ENCODE measurements at regions not wholly inside any gene's neighbourhood (a gene's known extent, or its start where the extent isn't known, plus 50 kb on each side); places are given as distances from the start of the nearest gene placed in this dataset.
"Not testable (repeated sequence)": the region's sequence is repeated elsewhere in the genome, so short reads cannot be mapped to it uniquely, and the experiment has no call there.

DNA sequence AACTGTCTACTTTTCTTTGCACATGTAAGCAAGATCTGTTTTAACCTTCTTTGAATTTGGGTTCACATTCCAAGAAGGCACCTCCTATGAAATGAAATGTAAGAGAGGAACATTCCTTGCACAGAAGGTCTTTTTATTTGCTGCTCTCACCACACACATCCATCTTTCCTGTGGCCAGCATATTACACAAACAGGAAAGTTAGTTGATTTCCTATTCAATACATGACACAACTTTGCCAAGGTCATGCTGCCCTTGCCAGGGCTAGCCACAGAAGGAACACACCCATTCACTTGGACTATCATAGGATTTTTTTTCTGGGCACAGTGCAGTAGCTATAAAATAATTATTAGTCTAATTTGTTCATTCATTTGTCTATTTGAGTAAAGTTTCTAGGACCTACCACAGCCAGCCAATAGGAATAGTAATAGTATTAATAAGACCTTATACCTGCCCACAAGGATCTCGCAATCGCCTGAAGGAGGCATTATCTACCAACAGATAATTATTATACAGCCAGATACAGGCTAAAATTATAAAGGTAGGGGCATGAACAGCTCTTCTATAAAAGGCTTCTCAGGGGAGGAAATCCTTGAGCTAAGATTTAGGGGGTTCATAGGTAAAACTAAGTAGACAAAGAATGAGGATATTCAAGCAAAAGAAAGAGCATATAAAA lies 78.1 kb upstream of the NREP start:
- H3K4me3 Mint-ChIP-seq: no peak overlapping the region
- no peak for DNase-seq
- H3K36me3 Mint-ChIP-seq (ENCODE audit: low read depth): no peaks in the 10 kb centered on the region
- H3K27ac Mint-ChIP-seq: no peak overlapping the region
- H3K9me3 Mint-ChIP-seq: no peaks in the 10 kb centered on the region
- ChIA-PET CTCF (no interaction called here), POLR2A (no interaction called here)
- peaks cover 8% of the 10 kb centered on the region for H3K27me3 Mint-ChIP-seq
- no peaks in the 10 kb centered on the region for H3K4me1 Mint-ChIP-seq

DNA sequence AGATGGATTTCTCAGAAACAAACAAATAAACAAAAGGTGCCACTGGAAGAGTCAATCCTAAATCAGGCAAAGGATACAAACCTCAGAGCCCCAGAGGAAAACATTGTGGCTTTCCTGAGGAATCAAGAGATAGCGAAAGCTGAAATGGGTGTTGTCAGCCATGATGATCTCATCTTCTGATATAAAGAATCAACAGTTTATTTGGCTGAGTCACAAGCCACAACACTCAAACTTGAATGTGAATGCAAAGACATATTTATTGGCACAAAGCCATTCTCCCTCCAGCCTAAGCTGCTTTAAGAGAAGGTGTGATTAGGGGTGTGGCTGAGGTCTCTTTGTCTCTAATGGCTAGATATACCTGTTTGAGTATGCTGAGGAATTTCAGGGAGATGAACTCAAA lies 73.3 kb upstream of the NREP start:
- Mint-ChIP-seq H3K36me3 (ENCODE audit: low read depth) (no peaks in the 10 kb centered on the region), H3K4me3 (no peak overlapping the region), H3K27me3 (peaks cover 1% of the 10 kb centered on the region), H3K4me1 (no peaks in the 10 kb centered on the region), H3K27ac (no peak overlapping the region), H3K9me3 (no peaks in the 10 kb centered on the region)
- POLR2A ChIA-PET: no interaction called here
- DNase-seq: no peak
- CTCF ChIA-PET: no interaction called here

DNA sequence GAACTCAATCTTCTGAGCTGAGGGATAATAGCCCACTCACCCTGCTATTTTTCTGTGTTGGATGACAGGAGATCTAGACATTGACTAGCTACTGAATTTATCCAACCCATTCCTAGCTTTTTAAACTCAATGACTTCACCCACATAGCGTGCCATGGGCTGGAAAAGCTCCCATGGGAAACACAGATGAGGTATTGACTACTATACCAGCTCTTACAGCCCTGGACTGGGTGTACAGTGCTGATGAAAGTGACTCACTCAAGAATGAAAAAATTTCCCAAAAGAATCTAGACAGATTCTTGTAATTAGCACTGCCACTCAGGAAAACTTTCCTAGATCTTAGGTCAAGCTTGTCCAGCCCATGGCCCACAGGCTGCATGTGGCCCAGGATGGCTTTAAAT lies 72.7 kb upstream of the NREP start:
- Mint-ChIP-seq H3K27me3 (no peaks in the 10 kb centered on the region), H3K9me3 (no peaks in the 10 kb centered on the region), H3K36me3 (ENCODE audit: low read depth) (no peaks in the 10 kb centered on the region), H3K4me1 (no peaks in the 10 kb centered on the region), H3K4me3 (no peak overlapping the region), H3K27ac (no peak overlapping the region)
- POLR2A ChIA-PET: no interaction called here
- DNase-seq: no peak
- CTCF ChIA-PET: no interaction called here

DNA sequence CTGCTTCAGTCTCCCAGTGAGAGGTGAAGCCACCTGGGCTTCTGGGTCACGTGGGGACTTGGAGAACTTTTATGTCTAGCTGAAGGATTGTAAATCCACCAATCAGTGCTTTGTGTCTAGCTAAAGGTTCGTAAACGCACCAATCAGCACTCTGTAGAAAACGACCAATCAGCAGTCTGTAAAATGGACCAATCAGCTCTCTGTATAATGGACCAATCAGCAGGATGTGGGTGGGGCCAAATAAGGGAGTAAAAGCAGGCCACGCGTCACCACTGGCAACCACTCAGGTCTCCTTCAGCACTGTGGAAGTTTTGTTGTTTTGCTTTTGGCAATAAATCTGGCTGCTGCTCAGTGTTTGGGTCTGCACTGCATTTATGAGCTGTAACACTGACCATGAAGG lies 69.1 kb upstream of the NREP start:
- CTCF ChIA-PET: interaction anchor here (0.8 kb wide), 1 partner anchor 20 kb away, joined by 3 read pairs; no protein-coding TSS in a partner anchor
- Mint-ChIP-seq H3K27ac (no peak overlapping the region), H3K27me3 (no peaks in the 10 kb centered on the region), H3K4me3 (no peak overlapping the region), H3K9me3 (no peaks in the 10 kb centered on the region), H3K4me1 (no peaks in the 10 kb centered on the region), H3K36me3 (ENCODE audit: low read depth) (no peaks in the 10 kb centered on the region)
- POLR2A ChIA-PET: no interaction called here
- DNase-seq: no peak

DNA sequence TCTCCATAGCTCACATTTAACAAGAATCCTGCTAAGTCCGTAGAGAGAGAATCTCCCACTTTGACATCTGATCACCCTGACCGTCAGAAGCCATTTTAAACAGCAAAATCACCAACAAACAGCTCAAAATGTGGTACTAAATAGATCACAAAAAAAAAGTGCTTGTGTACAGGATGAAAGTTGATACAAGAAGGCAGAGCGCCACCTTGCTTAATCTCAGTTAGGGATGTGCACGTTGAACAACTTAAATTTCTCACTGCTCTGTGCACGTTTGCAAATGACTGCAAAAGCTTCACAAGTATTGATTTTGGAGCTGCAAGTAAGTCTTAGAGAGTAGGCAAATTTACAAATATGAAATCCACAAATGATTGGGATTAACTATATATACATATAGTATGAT lies 63.1 kb upstream of the NREP start:
- Mint-ChIP-seq H3K27me3 (peaks cover 1% of the 10 kb centered on the region), H3K4me3 (no peak overlapping the region), H3K36me3 (ENCODE audit: low read depth) (no peaks in the 10 kb centered on the region), H3K4me1 (no peaks in the 10 kb centered on the region), H3K27ac (no peak overlapping the region), H3K9me3 (peaks cover 13% of the 10 kb centered on the region)
- CTCF ChIA-PET: interaction anchor here (1.2 kb wide), 1 partner anchor 270 kb away, joined by 3 read pairs; no protein-coding TSS in a partner anchor
- POLR2A ChIA-PET: interaction anchor here (0.6 kb wide), 1 partner anchor 290 kb away, joined by 3 read pairs; no protein-coding TSS in a partner anchor
- no peak for DNase-seq

DNA sequence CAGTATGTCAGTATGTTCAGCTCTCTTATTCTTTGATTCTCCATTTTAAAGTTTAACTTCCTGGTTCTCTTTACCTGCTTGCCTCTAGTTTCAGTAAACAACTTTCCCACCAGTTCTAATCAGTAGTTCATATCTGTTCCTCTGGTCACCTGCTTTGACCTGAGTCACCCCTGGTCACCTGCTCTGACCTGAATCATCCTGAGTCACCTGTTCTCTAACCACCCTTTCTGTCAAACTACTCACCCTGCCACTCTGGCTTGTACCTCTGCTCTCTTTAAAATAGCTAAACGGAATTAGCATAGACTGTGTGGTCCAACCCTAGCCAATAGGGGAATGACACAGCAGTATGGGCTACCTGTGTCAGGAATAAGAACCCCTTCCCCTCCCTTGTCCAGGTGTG lies 62.0 kb upstream of the NREP start:
- H3K27me3 Mint-ChIP-seq; DNase-seq; H3K4me3 Mint-ChIP-seq; H3K4me1 Mint-ChIP-seq; H3K27ac Mint-ChIP-seq; POLR2A ChIA-PET; H3K36me3 Mint-ChIP-seq (ENCODE audit: low read depth): not testable (repeated sequence)
- H3K9me3 Mint-ChIP-seq: peaks cover 13% of the 10 kb centered on the region
- CTCF ChIA-PET: interaction anchor here (1.2 kb wide), 1 partner anchor 269 kb away, joined by 3 read pairs; no protein-coding TSS in a partner anchor

DNA sequence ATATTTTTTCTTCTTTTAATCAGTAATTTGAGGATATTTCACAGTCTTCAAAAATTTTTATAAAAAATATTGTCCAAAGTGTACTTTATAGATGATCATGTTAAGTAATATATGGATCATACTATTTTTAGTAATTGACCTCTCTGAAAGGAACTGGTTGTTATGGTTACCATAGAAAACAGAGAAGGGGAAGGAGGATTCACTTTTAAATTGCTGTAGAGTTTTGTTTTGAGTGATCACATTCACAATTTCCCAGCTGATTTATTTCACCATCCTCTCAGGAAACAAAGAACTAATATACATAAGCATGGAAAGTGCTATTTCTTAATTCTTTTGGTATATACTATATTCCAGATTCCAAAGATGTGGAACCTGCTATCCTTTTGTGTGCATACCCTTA lies 56.5 kb upstream of the NREP start:
- ChIA-PET POLR2A (no interaction called here), CTCF (no interaction called here)

DNA sequence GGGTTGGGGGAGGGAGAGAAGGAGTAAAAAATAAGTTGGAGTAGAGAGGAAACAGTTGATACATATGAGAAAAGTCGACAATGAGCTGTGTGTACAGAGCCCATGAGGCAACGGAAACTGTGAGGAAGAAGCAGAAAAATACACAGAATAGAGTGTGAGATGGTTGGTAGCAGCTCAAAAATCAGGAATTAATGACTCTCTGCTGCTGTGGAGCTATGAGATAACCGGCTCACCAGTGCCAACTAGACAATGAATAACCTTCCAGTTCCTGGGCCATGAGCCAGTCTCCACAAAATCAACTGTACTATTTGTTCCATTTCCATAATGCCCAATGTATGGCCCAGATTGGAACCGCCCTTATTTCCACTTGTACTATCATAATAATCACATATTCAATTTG lies 53.1 kb upstream of the NREP start:
- no peak overlapping the region for H3K4me3 Mint-ChIP-seq
- DNase-seq: no peak

More for the DNA sequence above, 56.5 kb upstream of the NREP start:
- no peak overlapping the region for H3K27ac Mint-ChIP-seq
- no peaks in the 10 kb centered on the region for H3K36me3 Mint-ChIP-seq (ENCODE audit: low read depth)
- H3K9me3 Mint-ChIP-seq: peaks cover 2% of the 10 kb centered on the region
- H3K4me3 Mint-ChIP-seq: no peak overlapping the region
- no peaks in the 10 kb centered on the region for H3K27me3 Mint-ChIP-seq
- no peak for DNase-seq
- no peaks in the 10 kb centered on the region for H3K4me1 Mint-ChIP-seq

More for the DNA sequence above, 53.1 kb upstream of the NREP start:
- Mint-ChIP-seq H3K36me3 (ENCODE audit: low read depth) (no peaks in the 10 kb centered on the region), H3K27me3 (no peaks in the 10 kb centered on the region), H3K27ac (no peak overlapping the region), H3K9me3 (no peaks in the 10 kb centered on the region), H3K4me1 (no peaks in the 10 kb centered on the region)
- ChIA-PET CTCF (interaction anchor here (0.6 kb wide), 1 partner anchor 1174 kb away, joined by 3 read pairs; no protein-coding TSS in a partner anchor), POLR2A (no interaction called here)
